ENCODE measurements at regions not wholly inside any gene's neighbourhood (a gene's known extent, or its start where the extent isn't known, plus 50 kb on each side); places are given as distances from the start of the nearest gene placed in this dataset.

- DNase-seq = no peak
Observed at GRCh38 chr2:2751715-2752315, 420.7 kb upstream of the MYT1L start.

- no peak for DNase-seq
Observed at GRCh38 chr2:2750867-2751714, 420.0 kb upstream of the MYT1L start.

GRCh38 chr2:2749206-2749598, 418.1 kb upstream of the MYT1L start:
- no peak for DNase-seq

- no peak for DNase-seq
Observed at GRCh38 chr2:2748399-2749205, 417.5 kb upstream of the MYT1L start.

GRCh38 chr2:2747797-2748301, 416.8 kb upstream of the MYT1L start:
- DNase-seq = no peak

- DNase-seq = no peak
Observed at GRCh38 chr2:2746731-2747130, 415.7 kb upstream of the MYT1L start.

GRCh38 chr2:2744958-2745715, 414.1 kb upstream of the MYT1L start:
- no peak for DNase-seq

- DNase-seq = no peak
Observed at GRCh38 chr2:2744107-2744506, 413.0 kb upstream of the MYT1L start.

GRCh38 chr2:2743164-2743571, 412.1 kb upstream of the MYT1L start:
- DNase-seq = no peak

- DNase-seq = no peak
Observed at GRCh38 chr2:2742726-2743125, 411.7 kb upstream of the MYT1L start.

- DNase-seq = no peak
Observed at GRCh38 chr2:2740238-2740775, 409.2 kb upstream of the MYT1L start.

- DNase-seq = no peak
Observed at GRCh38 chr2:2739231-2739795, 408.2 kb upstream of the MYT1L start.

- no peak for DNase-seq
Observed at GRCh38 chr2:2738684-2739083, 407.6 kb upstream of the MYT1L start.

- no peak for DNase-seq
Observed at GRCh38 chr2:2738276-2738675, 407.2 kb upstream of the MYT1L start.

- no peak for DNase-seq
Observed at GRCh38 chr2:2735041-2735440, 404.0 kb upstream of the MYT1L start.

GRCh38 chr2:2734308-2734707, 403.2 kb upstream of the MYT1L start:
- DNase-seq = no peak

GRCh38 chr2:2733818-2734217, 402.7 kb upstream of the MYT1L start:
- no peak for DNase-seq

GRCh38 chr2:2732331-2733119, 401.4 kb upstream of the MYT1L start:
- DNase-seq = no peak

- DNase-seq = no peak
Observed at GRCh38 chr2:2731816-2732284, 400.8 kb upstream of the MYT1L start.

GRCh38 chr2:2731101-2731815, 400.2 kb upstream of the MYT1L start:
- no peak for DNase-seq

Data from activated naive CD4-positive, alpha-beta T cell treated with Interleukin-2 at 50 U/mL for 16 hours (primary cell).